ENCODE measurements at regions not wholly inside any gene's neighbourhood (a gene's known extent, or its start where the extent isn't known, plus 50 kb on each side); places are given as distances from the start of the nearest gene placed in this dataset.

DNA sequence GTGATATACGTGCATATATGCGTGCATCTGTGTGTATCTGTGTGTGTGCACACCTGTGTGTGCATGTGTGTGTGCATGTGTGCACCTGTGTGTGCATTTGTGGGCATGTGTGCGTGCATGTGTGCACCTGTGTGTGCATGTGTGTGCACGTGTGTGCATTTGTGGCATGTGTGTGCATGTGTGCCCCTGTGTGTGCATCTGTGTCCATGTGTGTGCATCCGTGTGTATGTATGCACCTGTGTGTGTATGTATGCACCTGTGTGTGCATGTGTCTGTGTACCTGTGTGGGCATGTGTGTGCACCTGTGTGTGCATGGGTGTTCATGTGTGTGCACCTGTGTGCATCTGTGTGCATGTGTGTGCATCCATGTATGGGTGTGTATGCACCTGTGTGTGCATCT is 167.8 kb upstream of the SFSWAP start:
- H3K79me2 ChIP-seq (ENCODE audit: control insufficient read depth, insufficient read depth, low read length), result no peaks in the 10 kb centered on the region
- no peak overlapping the region for H3K9ac ChIP-seq (ENCODE audit: control insufficient read depth, extremely low read depth, insufficient read depth, low read length)
- peaks cover 16% of the 10 kb centered on the region for H3K9me3 ChIP-seq (ENCODE audit: control insufficient read depth, low read depth, low read length)
- H3K4me2 ChIP-seq (ENCODE audit: control insufficient read depth, extremely low read depth, insufficient read depth, low read depth, low read length), result no peak overlapping the region
- no peaks in the 10 kb centered on the region for H3K4me1 ChIP-seq (ENCODE audit: control insufficient read depth, extremely low read depth, insufficient read depth, low read length)
- H3K36me3 ChIP-seq (ENCODE audit: control insufficient read depth in 2 of 2, extremely low read depth in 1 of 2, insufficient read depth in 2 of 2, low read length in 2 of 2), result no peaks in the 10 kb centered on the region
- H3K27me3 ChIP-seq (ENCODE audit: control insufficient read depth, extremely low read depth, insufficient read depth, low read length), result no peaks in the 10 kb centered on the region
- no peak for TF ChIP-seq EZH2 (IDR thresholded peaks at IDR 0.05; ENCODE audit: low read length)
- TF ChIP-seq, protein P1, sequence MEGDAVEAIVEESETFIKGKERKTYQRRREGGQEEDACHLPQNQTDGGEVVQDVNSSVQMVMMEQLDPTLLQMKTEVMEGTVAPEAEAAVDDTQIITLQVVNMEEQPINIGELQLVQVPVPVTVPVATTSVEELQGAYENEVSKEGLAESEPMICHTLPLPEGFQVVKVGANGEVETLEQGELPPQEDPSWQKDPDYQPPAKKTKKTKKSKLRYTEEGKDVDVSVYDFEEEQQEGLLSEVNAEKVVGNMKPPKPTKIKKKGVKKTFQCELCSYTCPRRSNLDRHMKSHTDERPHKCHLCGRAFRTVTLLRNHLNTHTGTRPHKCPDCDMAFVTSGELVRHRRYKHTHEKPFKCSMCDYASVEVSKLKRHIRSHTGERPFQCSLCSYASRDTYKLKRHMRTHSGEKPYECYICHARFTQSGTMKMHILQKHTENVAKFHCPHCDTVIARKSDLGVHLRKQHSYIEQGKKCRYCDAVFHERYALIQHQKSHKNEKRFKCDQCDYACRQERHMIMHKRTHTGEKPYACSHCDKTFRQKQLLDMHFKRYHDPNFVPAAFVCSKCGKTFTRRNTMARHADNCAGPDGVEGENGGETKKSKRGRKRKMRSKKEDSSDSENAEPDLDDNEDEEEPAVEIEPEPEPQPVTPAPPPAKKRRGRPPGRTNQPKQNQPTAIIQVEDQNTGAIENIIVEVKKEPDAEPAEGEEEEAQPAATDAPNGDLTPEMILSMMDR (optimal IDR thresholded peaks at IDR 0.05 in 1 of 3, IDR thresholded peaks at IDR 0.05 in 1 of 3, conservative IDR thresholded peaks at IDR 0.05 in 1 of 3; ENCODE audit: extremely low read depth in 1 of 3, insufficient read depth in 2 of 3, low read length in 3 of 3), result no peak
- H4K20me1 ChIP-seq (ENCODE audit: control insufficient read depth, extremely low read depth, insufficient read depth, low read length), result no peaks in the 10 kb centered on the region
- DNase-seq (ENCODE audit: low read depth, low spot score) (no peak), FAIRE-seq (no peak)
- no peak overlapping the region for H2AFZ ChIP-seq (ENCODE audit: control insufficient read depth, low read length)
- H3K4me3 ChIP-seq (ENCODE audit: control insufficient read depth in 2 of 3, extremely low read depth in 1 of 3, insufficient read depth in 2 of 3, low read depth in 1 of 3, low read length in 3 of 3), result no peak overlapping the region
- no peak overlapping the region for H3K27ac ChIP-seq (ENCODE audit: control insufficient read depth, insufficient read depth, low read length)
- dilution Hi-C loops (cut with MboI; ENCODE audit: extremely low pct_ligation_motif_present, low sequenced_read_pairs), result no loop called here
- H3K9me1 ChIP-seq (ENCODE audit: control insufficient read depth, extremely low read depth, insufficient read depth, low read length), result no peaks in the 10 kb centered on the region

DNA sequence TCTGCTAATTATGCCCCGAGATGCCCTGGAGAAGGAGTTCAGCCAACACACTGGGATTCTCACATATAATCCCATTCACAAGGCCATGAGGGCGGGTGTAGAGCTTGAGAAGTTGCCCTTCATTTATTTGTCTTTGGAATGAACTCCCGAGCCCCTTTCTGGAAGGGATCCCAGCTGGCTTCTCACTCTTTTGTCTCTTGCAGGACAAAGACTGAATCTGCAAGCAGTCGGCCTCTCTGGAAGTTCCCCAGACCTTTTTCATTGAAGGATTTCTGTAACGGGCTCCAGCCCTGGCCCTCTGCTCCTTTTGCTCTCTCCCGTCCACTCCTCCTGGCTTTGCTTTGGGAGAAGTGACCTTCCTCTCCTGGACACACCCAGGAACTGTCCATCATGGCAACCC is 163.3 kb upstream of the SFSWAP start:
- H3K79me2 ChIP-seq (ENCODE audit: control insufficient read depth, insufficient read depth, low read length), result no peaks in the 10 kb centered on the region
- DNase-seq (ENCODE audit: low read depth, low spot score) (no peak), FAIRE-seq (no peak)
- no peaks in the 10 kb centered on the region for H3K9me1 ChIP-seq (ENCODE audit: control insufficient read depth, extremely low read depth, insufficient read depth, low read length)
- no peak overlapping the region for H3K4me3 ChIP-seq (ENCODE audit: control insufficient read depth in 2 of 3, extremely low read depth in 1 of 3, insufficient read depth in 2 of 3, low read depth in 1 of 3, low read length in 3 of 3)
- no peaks in the 10 kb centered on the region for H3K36me3 ChIP-seq (ENCODE audit: control insufficient read depth in 2 of 2, extremely low read depth in 1 of 2, insufficient read depth in 2 of 2, low read length in 2 of 2)
- H2AFZ ChIP-seq (ENCODE audit: control insufficient read depth, low read length), result no peak overlapping the region
- no peaks in the 10 kb centered on the region for H3K27me3 ChIP-seq (ENCODE audit: control insufficient read depth, extremely low read depth, insufficient read depth, low read length)
- dilution Hi-C loops (cut with MboI; ENCODE audit: extremely low pct_ligation_motif_present, low sequenced_read_pairs), result no loop called here
- no peak for TF ChIP-seq EZH2 (IDR thresholded peaks at IDR 0.05; ENCODE audit: low read length)
- TF ChIP-seq, protein P1 (optimal IDR thresholded peaks at IDR 0.05 in 1 of 3, IDR thresholded peaks at IDR 0.05 in 1 of 3, conservative IDR thresholded peaks at IDR 0.05 in 1 of 3; ENCODE audit: extremely low read depth in 1 of 3, insufficient read depth in 2 of 3, low read length in 3 of 3), result no peak
- peaks cover 5% of the 10 kb centered on the region for H3K9me3 ChIP-seq (ENCODE audit: control insufficient read depth, low read depth, low read length)
- no peak overlapping the region for H3K4me2 ChIP-seq (ENCODE audit: control insufficient read depth, extremely low read depth, insufficient read depth, low read depth, low read length)
- no peak overlapping the region for H3K27ac ChIP-seq (ENCODE audit: control insufficient read depth, insufficient read depth, low read length)
- H3K4me1 ChIP-seq (ENCODE audit: control insufficient read depth, extremely low read depth, insufficient read depth, low read length), result no peaks in the 10 kb centered on the region
- H4K20me1 ChIP-seq (ENCODE audit: control insufficient read depth, extremely low read depth, insufficient read depth, low read length), result no peaks in the 10 kb centered on the region
- no peak overlapping the region for H3K9ac ChIP-seq (ENCODE audit: control insufficient read depth, extremely low read depth, insufficient read depth, low read length)

Measured in keratinocyte (primary cell).